Transverse colon (tissue), 4 donors: ENCODE measurements at regions not wholly inside any gene's neighbourhood (a gene's known extent, or its start where the extent isn't known, plus 50 kb on each side); places are given as distances from the start of the nearest gene placed in this dataset.

ENCODE experiments used
- DNase-seq: peaks from one replicate; pipeline ENCODE4 v3.0.0-alpha.2; 2019
- H3K27ac ChIP-seq, 4 donors: fragments of 200-600 bp; sonication (generic); 2 replicates each; pipeline ENCODE4 v1.5.1; 2016 to 2018; ENCODE audit warnings: inconsistent platforms in 4 of 4
- H3K27me3 ChIP-seq: fragments of 200-600 bp; sonication (generic); 2 replicates; pipeline ENCODE4 v1.5.1; 2017; ENCODE audit warnings: inconsistent platforms
- H3K36me3 ChIP-seq, 4 donors: fragments of 200-600 bp; sonication (generic); 2 replicates each; pipeline ENCODE4 v1.5.1; 2017 to 2019; ENCODE audit warnings: inconsistent platforms in 4 of 4
- H3K4me1 ChIP-seq, 4 donors: fragments of 200-600 bp; sonication (generic); 2 replicates each; pipeline ENCODE4 v1.5.1; 2017 to 2020; ENCODE audit warnings: inconsistent platforms in 4 of 4
- H3K4me3 ChIP-seq, 4 donors: fragments of 200-600 bp; sonication (generic); 1 replicate in 1 of 4; 2 replicates in 3 of 4; pipeline versions ENCODE4 v1.5.1 to v1.6.1; 2017 to 2019; ENCODE audit warnings: inconsistent platforms in 4 of 4
- H3K9me3 ChIP-seq, 2 donors: fragments of 200-600 bp; sonication (generic); 2 replicates each; pipeline ENCODE4 v1.5.1; 2017 to 2019; ENCODE audit warnings: inconsistent platforms in 2 of 2
- CTCF ChIP-seq, 5 experiments: fragments of 200-600 bp in 3 of 5; fragments of 450-650 bp in 2 of 5; sonication (generic) in 3 of 5; IDR thresholded peaks; 1 replicate in 2 of 5; 2 replicates in 3 of 5; pipeline ENCODE4 v1.5.1; 2016 to 2017; ENCODE audit warnings: antibody characterized with exemption in 5 of 5, inconsistent platforms in 3 of 5, mild to moderate bottlenecking in 2 of 5, moderate library complexity in 1 of 5
- EP300 ChIP-seq: sonication (generic); formaldehyde crosslinking; IDR thresholded peaks from one replicate; pipeline ENCODE4 v1.6.1; 2017; ENCODE audit warnings: antibody characterized with exemption, low read depth
- POLR2A ChIP-seq: fragments of 450-650 bp; IDR thresholded peaks from one replicate; pipeline ENCODE4 v1.6.1; 2016; ENCODE audit warnings: antibody characterized with exemption, mild to moderate bottlenecking, moderate library complexity
- POLR2AphosphoS5 ChIP-seq, 3 donors: sonication (generic); formaldehyde crosslinking; IDR thresholded peaks; one replicate each; pipeline ENCODE4 v1.6.1; 2016; ENCODE audit warnings: antibody characterized with exemption in 3 of 3
- WGBS, 2 donors: methylation state at CpG; one replicate each; pipeline ENCODE4 v1.1.5; 2018; ENCODE audit warnings: low coverage in 1 of 2; 5-methylcytosine and 5-hydroxymethylcytosine counted together
- in situ Hi-C, 4 donors: fragments of 200-750 bp; cut with MboI; loops; one replicate each; pipeline versions ENCODE4 v1.15.0 to v1.15.1; 2017; ENCODE audit warnings: low sequenced_read_pairs in 3 of 4, low pct_ligation_motif_present in 1 of 4, low pct_unique_long_range_greater_than_20kb in 1 of 4
- intact Hi-C: fragments of 100-400 bp; cut with DNase I; formaldehyde crosslinking; loops from one replicate; pipeline ENCODE4 v1.15.1; 2023; ENCODE audit warnings: low total_unique reads

DNA sequence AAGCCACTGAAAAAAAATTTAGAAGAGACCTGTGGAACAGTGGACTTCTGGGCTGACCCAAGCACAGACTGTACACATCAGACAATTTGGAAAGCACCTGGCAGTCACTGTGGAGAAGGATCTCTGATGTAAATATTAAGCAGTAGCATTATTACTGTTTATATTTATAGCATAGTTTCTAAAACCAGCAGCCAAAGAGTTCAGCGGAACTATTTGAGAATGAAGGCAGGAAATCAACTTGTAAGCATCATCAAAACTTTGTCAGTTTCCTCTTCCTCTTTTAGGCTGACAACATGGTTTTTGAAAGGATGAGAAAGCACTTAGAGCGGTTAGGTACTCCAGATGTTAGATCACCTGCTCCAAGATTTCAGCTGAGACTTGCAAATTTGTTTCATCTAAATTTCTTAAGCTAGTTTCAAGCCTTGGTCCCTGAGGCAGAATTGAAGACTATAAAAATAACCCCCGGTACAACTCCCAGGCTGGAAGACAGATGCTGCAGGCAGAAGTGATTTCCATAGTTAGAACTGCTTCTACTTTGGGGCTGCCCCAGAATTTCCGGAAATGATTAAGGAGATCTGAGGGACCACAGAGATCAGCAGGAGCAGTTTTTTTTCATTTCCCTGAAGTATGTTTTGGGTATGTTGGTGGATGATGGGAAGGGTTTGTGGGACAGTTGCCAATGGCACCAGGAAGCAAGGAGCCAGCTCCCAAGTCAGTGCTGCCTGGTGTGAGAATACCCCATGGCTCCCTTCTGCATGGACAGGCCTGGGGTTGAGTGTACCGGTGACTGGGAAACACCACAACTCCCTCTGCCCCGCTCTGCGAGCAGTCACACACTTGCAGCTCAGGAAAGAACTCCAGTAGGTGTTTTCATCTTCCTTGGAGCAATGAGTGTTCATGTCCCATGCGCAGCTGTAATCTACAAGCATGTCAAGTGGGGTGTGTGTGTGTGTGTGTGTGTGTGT lies 354.5 kb downstream of the NUAK1 start:
- WGBS, 2 donors = 49 to 63% methylated on average over 7 to 8 of the region's 8 CpGs
- TF ChIP-seq EP300 (no peak), POLR2A (no peak), POLR2AphosphoS5 (IDR thresholded peaks at IDR 0.05) (no peak), CTCF (IDR thresholded peaks at IDR 0.05) (no peak)
- Histone ChIP-seq H3K4me3 (no peak overlapping the region), H3K27me3 (no peaks in the 10 kb centered on the region), H3K36me3 (no peaks in the 10 kb centered on the region), H3K4me1 (no peaks in the 10 kb centered on the region), H3K9me3 (no peaks in the 10 kb centered on the region), H3K27ac (no peak overlapping the region)
- in situ Hi-C loops (no loop called here), intact Hi-C loops (no loop called here)
- DNase-seq = no peak

DNA sequence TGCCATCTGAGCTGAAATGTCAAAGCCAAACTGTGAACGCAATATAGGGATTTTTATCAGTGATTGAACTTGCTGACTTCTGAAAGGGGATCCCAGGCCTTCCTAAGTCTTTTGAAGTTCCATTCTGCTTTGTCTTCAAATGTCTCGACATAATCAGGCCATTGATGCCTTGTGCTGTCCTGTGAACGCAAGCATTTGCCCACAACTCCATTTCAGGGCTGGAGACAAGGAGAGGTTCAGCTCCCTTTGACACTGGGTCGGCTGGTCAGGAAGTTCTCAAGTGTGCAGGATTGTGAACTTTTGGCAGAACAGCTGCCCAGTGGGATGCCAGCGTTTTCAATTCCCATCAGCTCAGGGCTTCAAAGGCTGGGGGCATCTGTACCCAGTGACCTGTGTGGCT lies 345.3 kb downstream of the NUAK1 start:
- H3K4me3 ChIP-seq = no peak overlapping the region
- DNase-seq = no peak
- WGBS, 2 donors = 62% methylated on average over 5 of the region's 5 CpGs; no CpG with 5 or more reads in 1 of the 2 donors
- H3K27me3 ChIP-seq = no peaks in the 10 kb centered on the region
- H3K36me3 ChIP-seq = no peaks in the 10 kb centered on the region
- in situ Hi-C loops = no loop called here
- TF ChIP-seq POLR2AphosphoS5 (IDR thresholded peaks at IDR 0.05) (no peak), EP300 (no peak), POLR2A (no peak), CTCF (IDR thresholded peaks at IDR 0.05) (no peak)
- H3K4me1 ChIP-seq = no peaks in the 10 kb centered on the region
- intact Hi-C loops = no loop called here
- H3K27ac ChIP-seq = no peak overlapping the region
- peaks cover 0 to 4% of the 10 kb centered on the region in 2 donors for H3K9me3 ChIP-seq

GRCh38 chr12:105798256-105798845 lies 340.4 kb downstream of the NUAK1 start:
- 57% methylated on average over 2 of the region's 2 CpGs for WGBS, 2 donors
- no peaks in the 10 kb centered on the region for H3K27me3 ChIP-seq
- H3K27ac ChIP-seq = no peak overlapping the region
- no peak for TF ChIP-seq EP300
- no peak for TF ChIP-seq POLR2A
- no peak for TF ChIP-seq CTCF (IDR thresholded peaks at IDR 0.05)
- TF ChIP-seq POLR2AphosphoS5 (IDR thresholded peaks at IDR 0.05) = no peak
- in situ Hi-C loops = no loop called here
- H3K36me3 ChIP-seq = no peaks in the 10 kb centered on the region
- DNase-seq = no peak
- intact Hi-C loops = no loop called here
- H3K4me3 ChIP-seq = no peak overlapping the region
- H3K9me3 ChIP-seq = no peaks in the 10 kb centered on the region
- no peaks in the 10 kb centered on the region for H3K4me1 ChIP-seq

DNA sequence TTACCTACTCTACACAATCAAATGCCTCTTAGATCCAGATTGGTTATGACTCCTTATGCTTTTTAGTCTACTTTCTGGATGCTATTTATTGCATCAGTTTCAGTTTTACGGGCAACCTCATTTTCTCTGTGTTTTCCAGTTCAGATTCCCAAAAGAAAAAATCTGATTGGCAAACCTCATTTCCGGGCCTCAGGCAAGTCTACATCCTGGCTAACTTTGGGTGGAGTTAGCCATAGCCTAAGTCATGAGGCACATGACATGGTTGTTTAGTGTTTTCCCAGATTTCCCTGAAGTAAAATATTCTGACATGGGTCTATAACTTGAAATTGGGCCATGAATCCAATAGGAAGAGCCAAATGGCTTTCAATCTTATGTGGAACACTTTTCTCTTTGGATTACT lies 339.7 kb downstream of the NUAK1 start:
- WGBS, 2 donors = 86 to 90% methylated on average over 2 of the region's 2 CpGs
- Histone ChIP-seq H3K9me3 (no peaks in the 10 kb centered on the region), H3K4me1 (no peaks in the 10 kb centered on the region), H3K27me3 (no peaks in the 10 kb centered on the region), H3K4me3 (no peak overlapping the region), H3K27ac (no peak overlapping the region), H3K36me3 (no peaks in the 10 kb centered on the region)
- in situ Hi-C loops (no loop called here), intact Hi-C loops (no loop called here)
- TF ChIP-seq POLR2AphosphoS5 (IDR thresholded peaks at IDR 0.05) (no peak), CTCF (IDR thresholded peaks at IDR 0.05) (no peak), EP300 (no peak)
- no peak for DNase-seq
